ENCODE measurements at regions not wholly inside any gene's neighbourhood (a gene's known extent, or its start where the extent isn't known, plus 50 kb on each side); places are given as distances from the start of the nearest gene placed in this dataset.

- H3K79me1 ChIP-seq (ENCODE audit: insufficient read depth, low read depth, low read length, poor library complexity, severe bottlenecking), result no peaks in the 10 kb centered on the region
- no peak overlapping the region for H2AFZ ChIP-seq (ENCODE audit: low read length)
- no peaks in the 10 kb centered on the region for H3K79me2 ChIP-seq (ENCODE audit: insufficient read depth, low read length)
- no peak overlapping the region for H3K4me2 ChIP-seq (ENCODE audit: insufficient read depth, insufficient read length, low read length)
- no peak overlapping the region for H2AK5ac ChIP-seq (ENCODE audit: insufficient read length, low read length)
- no peak overlapping the region for H2BK5ac ChIP-seq (ENCODE audit: insufficient read length, low read length)
- Mint-ChIP-seq H3K36me3 (ENCODE audit: insufficient read depth in 1 of 3, low read depth in 3 of 3) (peaks cover 0 to 3% (median 0%) of the 10 kb centered on the region in 3 experiments; a peak in 2 of 7 replicates), H3K9me3 (peaks cover 2 to 6% of the 10 kb centered on the region in 2 experiments; a peak in 3 of 5 replicates), H3K4me1 (peaks cover 47 to 48% of the 10 kb centered on the region in 2 experiments), H3K4me3 (no peak overlapping the region), H3K27ac (no peak overlapping the region; a peak in 1 of 7 replicates), H3K27me3 (ENCODE audit: low read depth) (peaks cover 24% of the 10 kb centered on the region)
- H3K9ac ChIP-seq (ENCODE audit: extremely low read depth, insufficient read length, low read length), result no peak overlapping the region
- no peak for TF ChIP-seq CTCF (conservative IDR thresholded peaks at IDR 0.05)
- H2BK20ac ChIP-seq (ENCODE audit: low read depth, low read length, poor library complexity, severe bottlenecking), result no peak overlapping the region
- no peak overlapping the region for H4K5ac ChIP-seq (ENCODE audit: insufficient read length, low read depth, low read length)
- 0 out of 2 replicates have a peak overlapping the region, but pooled peaks have one; percentile 25 for H3K14ac ChIP-seq (ENCODE audit: insufficient read depth, low read length)
- H3K4me1 ChIP-seq (ENCODE audit: insufficient read depth, low read length), result peaks cover 22% of the 10 kb centered on the region; the same call in 1 of the 2 replicates
- no peak for DNase-seq
- H3K27me3 ChIP-seq (ENCODE audit: insufficient read depth, low read length), result no peaks in the 10 kb centered on the region
- H3K27ac ChIP-seq (ENCODE audit: insufficient read length, low read depth, low read length), result peak overlapping the region; percentile 44
- H3K18ac ChIP-seq (ENCODE audit: insufficient read length, low read depth, low read length), result no peak overlapping the region
- peak overlapping the region; percentile 95 for H2BK12ac ChIP-seq (ENCODE audit: insufficient read length, low read depth, low read length)
- H3K56ac ChIP-seq (ENCODE audit: insufficient read length, low read depth, low read length), result no peak overlapping the region
- no peak overlapping the region for H4K8ac ChIP-seq (replicated peaks; ENCODE audit: insufficient read length, low read depth, low read length)
- no peaks in the 10 kb centered on the region for H3K9me3 ChIP-seq (ENCODE audit: control insufficient read depth, low read depth, low read length)
- no peak overlapping the region for H4K91ac ChIP-seq (ENCODE audit: insufficient read length, low read depth, low read length)
- H4K20me1 ChIP-seq (ENCODE audit: control insufficient read depth, insufficient read depth, insufficient read length), result no peaks in the 10 kb centered on the region
- H2BK15ac ChIP-seq (ENCODE audit: low read depth, low read length), result no peak overlapping the region
- H2BK120ac ChIP-seq (ENCODE audit: low read depth, low read length, poor library complexity, severe bottlenecking), result no peak overlapping the region
- no peak overlapping the region for H3T11ph ChIP-seq (ENCODE audit: low read length)
- H3K4ac ChIP-seq (ENCODE audit: low read depth, low read length), result no peak overlapping the region
- no peaks in the 10 kb centered on the region for H3K23me2 ChIP-seq (ENCODE audit: insufficient read length, low read depth, low read length, poor library complexity, severe bottlenecking)
- H3K23ac ChIP-seq (ENCODE audit: insufficient read length, low read depth, low read length), result no peak overlapping the region
- no CpG with 5 or more reads among the region's 5 CpGs for WGBS (ENCODE audit: extremely low coverage, insufficient read length, low lambda C conversion rate)
These were observed 209.6 kb downstream of the TJP1 start for GRCh38 chr15:29612701-29613100.

Measured in H9 (cell line).